ENCODE measurements at regions not wholly inside any gene's neighbourhood (a gene's known extent, or its start where the extent isn't known, plus 50 kb on each side); places are given as distances from the start of the nearest gene placed in this dataset.

DNA sequence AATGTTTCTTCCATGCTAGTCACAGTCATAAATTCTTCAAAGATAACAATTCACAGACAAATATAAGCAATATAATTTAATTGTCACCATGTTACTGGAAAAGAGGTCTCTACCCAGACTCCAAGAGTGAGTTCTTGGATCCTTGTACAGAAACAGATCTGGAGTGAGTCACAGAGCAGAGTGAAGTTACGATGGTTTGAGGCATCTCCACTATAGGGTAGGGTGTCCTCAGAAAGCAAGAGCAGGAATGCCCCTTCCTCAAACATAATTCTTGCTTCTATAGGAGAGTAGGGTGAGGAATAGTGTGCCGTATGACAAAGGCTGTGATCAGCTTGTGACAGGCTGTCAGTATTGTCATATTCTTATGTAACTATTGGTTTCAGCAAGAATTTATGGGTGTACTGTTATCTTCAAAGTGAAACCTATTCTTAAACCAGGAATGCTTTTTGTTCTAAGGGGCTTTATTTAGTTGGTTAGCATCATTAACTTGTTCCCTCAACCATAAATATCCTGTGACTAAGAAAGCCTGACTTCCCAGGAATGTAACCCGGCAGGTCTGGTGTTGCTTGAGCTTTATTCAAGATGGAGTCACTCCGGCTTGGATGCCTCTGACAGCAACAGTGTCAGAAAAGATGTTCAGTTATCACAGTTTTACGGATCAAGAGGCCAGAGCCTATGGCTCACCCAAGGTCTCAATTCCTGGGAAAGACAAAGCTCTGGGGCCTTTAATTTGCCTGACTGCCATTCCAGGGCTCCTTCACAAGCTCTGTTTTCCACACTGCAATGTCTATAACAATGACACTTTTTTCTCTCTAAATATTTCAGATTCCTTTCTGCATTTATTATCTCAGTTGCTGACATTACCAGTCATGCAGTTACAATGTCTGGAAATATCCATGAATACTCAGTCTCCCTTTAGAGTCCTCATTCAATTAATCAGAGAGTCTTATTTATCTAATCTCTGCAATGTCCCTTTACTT, 298.6 kb downstream of the C6orf118 start:
- Histone ChIP-seq H3K4me3 (ENCODE audit: low read length) (no peak overlapping the region), H3K9me2 (ENCODE audit: insufficient read depth, low read length) (no peaks in the 10 kb centered on the region), H4K20me1 (ENCODE audit: insufficient read depth) (no peaks in the 10 kb centered on the region), H3K27me3 (ENCODE audit: insufficient read depth, low read depth, low read length) (no peaks in the 10 kb centered on the region), H3K27ac (ENCODE audit: low read length) (no peak overlapping the region), H3K79me2 (replicated peaks; ENCODE audit: insufficient read depth, low read length) (no peaks in the 10 kb centered on the region), H3F3A (ENCODE audit: insufficient read depth, low read length, poor library complexity, severe bottlenecking) (no peaks in the 10 kb centered on the region), H3K9ac (ENCODE audit: low read length) (no peak overlapping the region), H3K4me2 (ENCODE audit: low read length) (no peak overlapping the region), H3K36me3 (ENCODE audit: insufficient read depth, low read length) (no peaks in the 10 kb centered on the region), H2AFZ (ENCODE audit: low read depth, low read length) (no peak overlapping the region), H3K9me3 (ENCODE audit: low read length) (no peaks in the 10 kb centered on the region)
- TF ChIP-seq MXI1 (conservative IDR thresholded peaks at IDR 0.05; ENCODE audit: poor library complexity, severe bottlenecking) (no peak), EZH2 (IDR thresholded peaks at IDR 0.05; ENCODE audit: borderline replicate concordance, insufficient read depth, low read length, poor library complexity, severe bottlenecking) (no peak), POLR2AphosphoS5 (IDR thresholded peaks at IDR 0.05) (no peak), TAF1 (IDR thresholded peaks at IDR 0.05; ENCODE audit: low read depth) (no peak), SMC3 (conservative IDR thresholded peaks at IDR 0.05; ENCODE audit: poor library complexity) (no peak), EP300 (conservative IDR thresholded peaks at IDR 0.05; ENCODE audit: poor library complexity, severe bottlenecking) (no peak), RAD21 (conservative IDR thresholded peaks at IDR 0.05) (no peak)
- TF ChIP-seq, protein P1, sequence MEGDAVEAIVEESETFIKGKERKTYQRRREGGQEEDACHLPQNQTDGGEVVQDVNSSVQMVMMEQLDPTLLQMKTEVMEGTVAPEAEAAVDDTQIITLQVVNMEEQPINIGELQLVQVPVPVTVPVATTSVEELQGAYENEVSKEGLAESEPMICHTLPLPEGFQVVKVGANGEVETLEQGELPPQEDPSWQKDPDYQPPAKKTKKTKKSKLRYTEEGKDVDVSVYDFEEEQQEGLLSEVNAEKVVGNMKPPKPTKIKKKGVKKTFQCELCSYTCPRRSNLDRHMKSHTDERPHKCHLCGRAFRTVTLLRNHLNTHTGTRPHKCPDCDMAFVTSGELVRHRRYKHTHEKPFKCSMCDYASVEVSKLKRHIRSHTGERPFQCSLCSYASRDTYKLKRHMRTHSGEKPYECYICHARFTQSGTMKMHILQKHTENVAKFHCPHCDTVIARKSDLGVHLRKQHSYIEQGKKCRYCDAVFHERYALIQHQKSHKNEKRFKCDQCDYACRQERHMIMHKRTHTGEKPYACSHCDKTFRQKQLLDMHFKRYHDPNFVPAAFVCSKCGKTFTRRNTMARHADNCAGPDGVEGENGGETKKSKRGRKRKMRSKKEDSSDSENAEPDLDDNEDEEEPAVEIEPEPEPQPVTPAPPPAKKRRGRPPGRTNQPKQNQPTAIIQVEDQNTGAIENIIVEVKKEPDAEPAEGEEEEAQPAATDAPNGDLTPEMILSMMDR (IDR thresholded peaks at IDR 0.05; ENCODE audit: poor library complexity, severe bottlenecking) = no peak
- TF ChIP-seq, protein P2, sequence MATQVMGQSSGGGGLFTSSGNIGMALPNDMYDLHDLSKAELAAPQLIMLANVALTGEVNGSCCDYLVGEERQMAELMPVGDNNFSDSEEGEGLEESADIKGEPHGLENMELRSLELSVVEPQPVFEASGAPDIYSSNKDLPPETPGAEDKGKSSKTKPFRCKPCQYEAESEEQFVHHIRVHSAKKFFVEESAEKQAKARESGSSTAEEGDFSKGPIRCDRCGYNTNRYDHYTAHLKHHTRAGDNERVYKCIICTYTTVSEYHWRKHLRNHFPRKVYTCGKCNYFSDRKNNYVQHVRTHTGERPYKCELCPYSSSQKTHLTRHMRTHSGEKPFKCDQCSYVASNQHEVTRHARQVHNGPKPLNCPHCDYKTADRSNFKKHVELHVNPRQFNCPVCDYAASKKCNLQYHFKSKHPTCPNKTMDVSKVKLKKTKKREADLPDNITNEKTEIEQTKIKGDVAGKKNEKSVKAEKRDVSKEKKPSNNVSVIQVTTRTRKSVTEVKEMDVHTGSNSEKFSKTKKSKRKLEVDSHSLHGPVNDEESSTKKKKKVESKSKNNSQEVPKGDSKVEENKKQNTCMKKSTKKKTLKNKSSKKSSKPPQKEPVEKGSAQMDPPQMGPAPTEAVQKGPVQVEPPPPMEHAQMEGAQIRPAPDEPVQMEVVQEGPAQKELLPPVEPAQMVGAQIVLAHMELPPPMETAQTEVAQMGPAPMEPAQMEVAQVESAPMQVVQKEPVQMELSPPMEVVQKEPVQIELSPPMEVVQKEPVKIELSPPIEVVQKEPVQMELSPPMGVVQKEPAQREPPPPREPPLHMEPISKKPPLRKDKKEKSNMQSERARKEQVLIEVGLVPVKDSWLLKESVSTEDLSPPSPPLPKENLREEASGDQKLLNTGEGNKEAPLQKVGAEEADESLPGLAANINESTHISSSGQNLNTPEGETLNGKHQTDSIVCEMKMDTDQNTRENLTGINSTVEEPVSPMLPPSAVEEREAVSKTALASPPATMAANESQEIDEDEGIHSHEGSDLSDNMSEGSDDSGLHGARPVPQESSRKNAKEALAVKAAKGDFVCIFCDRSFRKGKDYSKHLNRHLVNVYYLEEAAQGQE (IDR thresholded peaks at IDR 0.05; ENCODE audit: borderline replicate concordance) = no peak

DNA sequence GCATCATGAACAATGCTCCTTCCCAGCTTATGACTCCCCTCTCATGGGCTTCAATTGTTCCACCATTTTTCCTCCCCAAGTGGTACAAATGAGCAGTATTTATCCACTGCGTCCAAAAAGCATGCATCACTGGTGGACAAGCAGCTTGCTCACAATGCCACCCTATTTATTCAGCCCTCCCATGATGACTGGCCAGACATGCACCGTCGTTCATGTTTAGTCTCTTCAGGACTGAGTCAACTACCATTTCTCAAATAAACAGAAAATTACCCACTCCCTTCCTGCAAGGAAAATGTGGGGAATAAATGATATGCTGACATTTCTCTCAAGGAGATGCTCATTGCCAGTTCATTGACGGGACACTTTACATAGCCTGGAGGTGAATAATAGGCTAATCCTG, 300.4 kb downstream of the C6orf118 start:
- Histone ChIP-seq H3K27ac (ENCODE audit: low read length) (no peak overlapping the region), H3K27me3 (ENCODE audit: insufficient read depth, low read depth, low read length) (no peaks in the 10 kb centered on the region), H3F3A (ENCODE audit: insufficient read depth, low read length, poor library complexity, severe bottlenecking) (no peaks in the 10 kb centered on the region), H4K20me1 (ENCODE audit: insufficient read depth) (no peaks in the 10 kb centered on the region), H3K9me3 (ENCODE audit: low read length) (no peaks in the 10 kb centered on the region), H3K4me3 (ENCODE audit: low read length) (no peak overlapping the region), H3K9ac (ENCODE audit: low read length) (no peak overlapping the region), H3K9me2 (ENCODE audit: insufficient read depth, low read length) (no peaks in the 10 kb centered on the region), H3K79me2 (replicated peaks; ENCODE audit: insufficient read depth, low read length) (no peaks in the 10 kb centered on the region), H3K4me2 (ENCODE audit: low read length) (no peak overlapping the region), H3K36me3 (ENCODE audit: insufficient read depth, low read length) (no peaks in the 10 kb centered on the region), H2AFZ (ENCODE audit: low read depth, low read length) (no peak overlapping the region)
- TF ChIP-seq RAD21 (conservative IDR thresholded peaks at IDR 0.05) (no peak), EP300 (conservative IDR thresholded peaks at IDR 0.05; ENCODE audit: poor library complexity, severe bottlenecking) (no peak), EZH2 (IDR thresholded peaks at IDR 0.05; ENCODE audit: borderline replicate concordance, insufficient read depth, low read length, poor library complexity, severe bottlenecking) (no peak), MXI1 (conservative IDR thresholded peaks at IDR 0.05; ENCODE audit: poor library complexity, severe bottlenecking) (no peak), SMC3 (conservative IDR thresholded peaks at IDR 0.05; ENCODE audit: poor library complexity) (no peak), POLR2AphosphoS5 (IDR thresholded peaks at IDR 0.05) (no peak)
- TF ChIP-seq, protein P2 (IDR thresholded peaks at IDR 0.05; ENCODE audit: borderline replicate concordance) = no peak
- TF ChIP-seq, protein P1 (IDR thresholded peaks at IDR 0.05; ENCODE audit: poor library complexity, severe bottlenecking) = no peak

All from neural cell (in vitro differentiated cells).